MM.1S (cell line): ENCODE measurements at regions not wholly inside any gene's neighbourhood (a gene's known extent, or its start where the extent isn't known, plus 50 kb on each side); places are given as distances from the start of the nearest gene placed in this dataset.

Source experiments
- DNase-seq: peaks from one replicate; pipeline ENCODE4 v3.0.0-alpha.2; 2015
- H2AFZ ChIP-seq: fragments of 300-600 bp; sonication (generic); 2 replicates; pipeline ENCODE4 v1.6.0; 2016; ENCODE audit warnings: antibody characterized with exemption, low read length
- H3F3A ChIP-seq: fragments of 300-600 bp; sonication (generic); 2 replicates; pipeline ENCODE4 v1.6.1; 2016; ENCODE audit warnings: mild to moderate bottlenecking, antibody characterized with exemption, low read length, moderate library complexity, mixed read lengths; ENCODE audit not compliant: insufficient read depth
- H3K27ac ChIP-seq: fragments of 300-600 bp; sonication (generic); 2 replicates; pipeline ENCODE4 v1.5.1; 2016; ENCODE audit warnings: mild to moderate bottlenecking, low read length
- H3K27me3 ChIP-seq: fragments of 300-600 bp; sonication (generic); replicated peaks from 2 replicates; pipeline ENCODE4 v1.6.0; 2016; ENCODE audit warnings: low read length; ENCODE audit not compliant: insufficient read depth
- H3K36me3 ChIP-seq: fragments of 300-600 bp; sonication (generic); replicated peaks from 2 replicates; pipeline ENCODE4 v1.6.1; 2016; ENCODE audit warnings: mild to moderate bottlenecking, low read length, mixed read lengths; ENCODE audit not compliant: insufficient read depth
- H3K4me1 ChIP-seq: fragments of 300-600 bp; sonication (generic); 2 replicates; pipeline ENCODE4 v1.6.1; 2016; ENCODE audit warnings: low read length, mixed read lengths
- H3K4me2 ChIP-seq: fragments of 300-600 bp; sonication (generic); 2 replicates; pipeline ENCODE4 v1.6.0; 2016; ENCODE audit warnings: low read depth, low read length
- H3K4me3 ChIP-seq: fragments of 300-600 bp; sonication (generic); 2 replicates; pipeline ENCODE4 v1.5.1; 2016; ENCODE audit warnings: low read length, mixed read lengths
- H3K79me2 ChIP-seq: fragments of 300-600 bp; sonication (generic); 2 replicates; pipeline ENCODE4 v1.6.1; 2016; ENCODE audit warnings: mixed run types, low read length, mixed read lengths
- H3K9ac ChIP-seq: fragments of 300-600 bp; sonication (generic); 2 replicates; pipeline ENCODE4 v1.6.1; 2016; ENCODE audit warnings: low read length, mixed read lengths
- H3K9me2 ChIP-seq: fragments of 300-600 bp; sonication (generic); replicated peaks from 2 replicates; pipeline ENCODE4 v1.6.1; 2016; ENCODE audit warnings: mild to moderate bottlenecking, low read length, mixed read lengths; ENCODE audit not compliant: insufficient read depth
- H3K9me3 ChIP-seq: fragments of 300-600 bp; sonication (generic); replicated peaks from 2 replicates; pipeline ENCODE4 v1.6.1; 2016; ENCODE audit warnings: mild to moderate bottlenecking, low read length, mixed read lengths; ENCODE audit not compliant: insufficient read depth
- H4K20me1 ChIP-seq: fragments of 300-600 bp; sonication (generic); 2 replicates; pipeline ENCODE4 v1.6.1; 2016; ENCODE audit warnings: mild to moderate bottlenecking, low read length, moderate library complexity, mixed read lengths; ENCODE audit not compliant: insufficient read depth
- EZH2 ChIP-seq: fragments of 300-600 bp; sonication (generic); optimal IDR thresholded peaks from 2 replicates; pipeline ENCODE3; 2017; ENCODE audit warnings: low read depth, mild to moderate bottlenecking, antibody characterized with exemption, low read length, mixed read lengths
- EZH2phosphoT487 ChIP-seq: fragments of 300-600 bp; sonication (generic); IDR thresholded peaks from 2 replicates; pipeline ENCODE4 v1.6.1; 2018; ENCODE audit warnings: antibody characterized with exemption, low read length
- TF ChIP-seq, protein P1 (sequence below): fragments of 300-600 bp; sonication (generic); IDR thresholded peaks from 2 replicates; pipeline ENCODE4 v1.5.1; 2016; ENCODE audit warnings: antibody characterized with exemption, low read length, mixed read lengths

DNA sequence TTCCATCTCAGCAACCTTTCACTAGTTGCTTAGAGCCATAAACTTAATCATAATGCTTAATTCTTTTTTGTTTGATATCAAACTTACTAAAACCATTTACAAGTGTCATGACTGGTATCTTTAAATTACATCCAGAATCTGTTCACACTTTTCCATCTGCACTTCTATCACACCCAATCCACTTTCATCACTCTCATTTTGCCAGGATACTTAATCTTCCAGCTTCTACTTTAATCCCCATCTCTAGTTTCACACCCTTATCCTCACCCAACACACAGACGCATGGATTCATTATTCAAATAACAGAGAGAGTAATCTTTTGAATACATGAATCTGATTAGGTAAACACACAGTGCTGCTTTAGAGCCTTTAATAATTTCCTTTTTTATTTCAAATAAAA lies 828.4 kb downstream of the HACE1 start:
- H3K27ac ChIP-seq = no peak overlapping the region
- no peak overlapping the region for H3K4me3 ChIP-seq
- no peaks in the 10 kb centered on the region for H3K79me2 ChIP-seq
- H3K9me2 ChIP-seq = no peaks in the 10 kb centered on the region
- H3F3A ChIP-seq = no peaks in the 10 kb centered on the region
- H3K9me3 ChIP-seq = no peaks in the 10 kb centered on the region
- no peak for DNase-seq
- H3K4me2 ChIP-seq = no peak overlapping the region
- H3K36me3 ChIP-seq = no peaks in the 10 kb centered on the region
- no peak overlapping the region for H3K9ac ChIP-seq
- TF ChIP-seq EZH2 (no peak), EZH2phosphoT487 (no peak)
- TF ChIP-seq, protein P1, sequence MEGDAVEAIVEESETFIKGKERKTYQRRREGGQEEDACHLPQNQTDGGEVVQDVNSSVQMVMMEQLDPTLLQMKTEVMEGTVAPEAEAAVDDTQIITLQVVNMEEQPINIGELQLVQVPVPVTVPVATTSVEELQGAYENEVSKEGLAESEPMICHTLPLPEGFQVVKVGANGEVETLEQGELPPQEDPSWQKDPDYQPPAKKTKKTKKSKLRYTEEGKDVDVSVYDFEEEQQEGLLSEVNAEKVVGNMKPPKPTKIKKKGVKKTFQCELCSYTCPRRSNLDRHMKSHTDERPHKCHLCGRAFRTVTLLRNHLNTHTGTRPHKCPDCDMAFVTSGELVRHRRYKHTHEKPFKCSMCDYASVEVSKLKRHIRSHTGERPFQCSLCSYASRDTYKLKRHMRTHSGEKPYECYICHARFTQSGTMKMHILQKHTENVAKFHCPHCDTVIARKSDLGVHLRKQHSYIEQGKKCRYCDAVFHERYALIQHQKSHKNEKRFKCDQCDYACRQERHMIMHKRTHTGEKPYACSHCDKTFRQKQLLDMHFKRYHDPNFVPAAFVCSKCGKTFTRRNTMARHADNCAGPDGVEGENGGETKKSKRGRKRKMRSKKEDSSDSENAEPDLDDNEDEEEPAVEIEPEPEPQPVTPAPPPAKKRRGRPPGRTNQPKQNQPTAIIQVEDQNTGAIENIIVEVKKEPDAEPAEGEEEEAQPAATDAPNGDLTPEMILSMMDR = no peak
- H3K27me3 ChIP-seq = no peaks in the 10 kb centered on the region
- H2AFZ ChIP-seq = no peak overlapping the region
- no peaks in the 10 kb centered on the region for H4K20me1 ChIP-seq
- no peaks in the 10 kb centered on the region for H3K4me1 ChIP-seq

DNA sequence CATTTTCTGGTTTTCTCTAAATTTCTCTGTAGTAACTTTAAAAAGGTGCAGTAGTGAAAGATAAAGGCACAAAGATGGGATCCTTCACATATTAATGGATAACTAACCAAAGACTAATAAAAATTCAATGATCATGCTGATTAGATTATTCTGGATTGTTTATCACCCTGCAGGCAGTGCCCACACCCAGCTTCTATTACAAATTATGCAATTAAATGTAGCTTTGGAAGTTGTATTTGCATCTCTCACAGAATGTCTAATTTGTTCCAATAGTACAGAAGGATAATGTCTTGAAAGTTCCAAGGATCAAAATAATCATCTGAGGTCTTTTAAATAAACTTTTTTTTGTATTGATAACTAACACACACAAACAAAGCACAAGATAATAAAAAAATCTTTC lies 837.6 kb downstream of the HACE1 start:
- Histone ChIP-seq H3K9me2 (no peaks in the 10 kb centered on the region), H3K27ac (no peak overlapping the region)

DNA sequence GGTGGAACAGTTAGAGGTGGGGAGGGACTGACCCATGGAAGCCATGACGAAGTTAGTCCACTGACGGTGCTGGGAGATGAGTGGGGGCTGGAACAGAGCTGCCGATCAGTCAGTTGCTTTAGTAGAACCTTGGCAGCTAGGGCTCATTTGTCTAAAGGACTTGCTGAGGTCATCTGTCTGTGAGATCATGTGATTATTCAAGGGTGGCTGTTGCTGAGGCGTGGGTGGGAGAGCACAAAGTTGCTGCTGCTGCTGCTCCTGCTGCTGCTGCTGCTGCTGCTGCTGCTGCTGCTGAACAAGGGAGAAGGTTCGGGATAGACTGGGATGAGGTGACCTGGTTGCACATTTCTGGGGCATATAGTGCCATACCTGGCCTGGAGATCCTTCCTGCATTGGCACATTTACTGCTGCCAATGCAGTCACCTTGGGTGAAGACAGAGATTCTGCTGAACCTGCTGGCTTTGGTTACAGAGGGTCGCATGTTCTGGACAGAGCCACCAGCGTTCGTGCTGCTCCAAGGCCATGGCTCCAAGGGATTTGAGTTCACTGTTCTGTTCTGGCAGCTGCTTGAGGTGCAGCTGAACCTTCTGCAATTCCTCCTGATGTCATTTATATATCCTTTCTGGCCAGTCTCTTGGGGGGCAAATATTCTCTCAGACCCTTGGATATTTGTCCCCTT lies 840.5 kb downstream of the HACE1 start:
- Histone ChIP-seq H3K4me3 (no peak overlapping the region), H3K27me3 (no peaks in the 10 kb centered on the region), H3F3A (no peaks in the 10 kb centered on the region), H3K9ac (no peak overlapping the region), H3K4me1 (no peaks in the 10 kb centered on the region), H3K9me3 (no peaks in the 10 kb centered on the region), H4K20me1 (no peaks in the 10 kb centered on the region), H3K9me2 (no peaks in the 10 kb centered on the region), H3K36me3 (no peaks in the 10 kb centered on the region), H2AFZ (no peak overlapping the region), H3K4me2 (no peak overlapping the region), H3K79me2 (no peaks in the 10 kb centered on the region), H3K27ac (no peak overlapping the region)
- TF ChIP-seq, protein P1 = no peak
- TF ChIP-seq EZH2 = no peak
- no peak for TF ChIP-seq EZH2phosphoT487
- no peak for DNase-seq

More for the DNA sequence above, 837.6 kb downstream of the HACE1 start:
- Histone ChIP-seq H4K20me1 (no peaks in the 10 kb centered on the region), H3K27me3 (no peaks in the 10 kb centered on the region), H3K9ac (no peak overlapping the region), H3K9me3 (no peaks in the 10 kb centered on the region), H3K4me1 (no peaks in the 10 kb centered on the region), H3F3A (no peaks in the 10 kb centered on the region), H3K36me3 (no peaks in the 10 kb centered on the region), H3K4me2 (no peak overlapping the region), H3K4me3 (no peak overlapping the region), H3K79me2 (no peaks in the 10 kb centered on the region), H2AFZ (no peak overlapping the region)
- TF ChIP-seq EZH2phosphoT487 (no peak), EZH2 (no peak)
- TF ChIP-seq, protein P1 = no peak
- DNase-seq = no peak
